ENCODE measurements at regions not wholly inside any gene's neighbourhood (a gene's known extent, or its start where the extent isn't known, plus 50 kb on each side); places are given as distances from the start of the nearest gene placed in this dataset.

GRCh38 chr2:75311993-75312392 lies 112.7 kb upstream of the TACR1 start (continued):
- TF ChIP-seq, protein P1, sequence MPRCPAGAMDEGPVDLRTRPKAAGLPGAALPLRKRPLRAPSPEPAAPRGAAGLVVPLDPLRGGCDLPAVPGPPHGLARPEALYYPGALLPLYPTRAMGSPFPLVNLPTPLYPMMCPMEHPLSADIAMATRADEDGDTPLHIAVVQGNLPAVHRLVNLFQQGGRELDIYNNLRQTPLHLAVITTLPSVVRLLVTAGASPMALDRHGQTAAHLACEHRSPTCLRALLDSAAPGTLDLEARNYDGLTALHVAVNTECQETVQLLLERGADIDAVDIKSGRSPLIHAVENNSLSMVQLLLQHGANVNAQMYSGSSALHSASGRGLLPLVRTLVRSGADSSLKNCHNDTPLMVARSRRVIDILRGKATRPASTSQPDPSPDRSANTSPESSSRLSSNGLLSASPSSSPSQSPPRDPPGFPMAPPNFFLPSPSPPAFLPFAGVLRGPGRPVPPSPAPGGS (IDR thresholded peaks at IDR 0.05; ENCODE audit: borderline replicate concordance, insufficient read depth, low read depth, low read length, poor library complexity, severe bottlenecking): peak; percentile 7
- TF ChIP-seq, protein P2, sequence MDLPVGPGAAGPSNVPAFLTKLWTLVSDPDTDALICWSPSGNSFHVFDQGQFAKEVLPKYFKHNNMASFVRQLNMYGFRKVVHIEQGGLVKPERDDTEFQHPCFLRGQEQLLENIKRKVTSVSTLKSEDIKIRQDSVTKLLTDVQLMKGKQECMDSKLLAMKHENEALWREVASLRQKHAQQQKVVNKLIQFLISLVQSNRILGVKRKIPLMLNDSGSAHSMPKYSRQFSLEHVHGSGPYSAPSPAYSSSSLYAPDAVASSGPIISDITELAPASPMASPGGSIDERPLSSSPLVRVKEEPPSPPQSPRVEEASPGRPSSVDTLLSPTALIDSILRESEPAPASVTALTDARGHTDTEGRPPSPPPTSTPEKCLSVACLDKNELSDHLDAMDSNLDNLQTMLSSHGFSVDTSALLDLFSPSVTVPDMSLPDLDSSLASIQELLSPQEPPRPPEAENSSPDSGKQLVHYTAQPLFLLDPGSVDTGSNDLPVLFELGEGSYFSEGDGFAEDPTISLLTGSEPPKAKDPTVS (IDR thresholded peaks at IDR 0.05; ENCODE audit: low read depth, low read length): no peak
- TF ChIP-seq, protein P3, sequence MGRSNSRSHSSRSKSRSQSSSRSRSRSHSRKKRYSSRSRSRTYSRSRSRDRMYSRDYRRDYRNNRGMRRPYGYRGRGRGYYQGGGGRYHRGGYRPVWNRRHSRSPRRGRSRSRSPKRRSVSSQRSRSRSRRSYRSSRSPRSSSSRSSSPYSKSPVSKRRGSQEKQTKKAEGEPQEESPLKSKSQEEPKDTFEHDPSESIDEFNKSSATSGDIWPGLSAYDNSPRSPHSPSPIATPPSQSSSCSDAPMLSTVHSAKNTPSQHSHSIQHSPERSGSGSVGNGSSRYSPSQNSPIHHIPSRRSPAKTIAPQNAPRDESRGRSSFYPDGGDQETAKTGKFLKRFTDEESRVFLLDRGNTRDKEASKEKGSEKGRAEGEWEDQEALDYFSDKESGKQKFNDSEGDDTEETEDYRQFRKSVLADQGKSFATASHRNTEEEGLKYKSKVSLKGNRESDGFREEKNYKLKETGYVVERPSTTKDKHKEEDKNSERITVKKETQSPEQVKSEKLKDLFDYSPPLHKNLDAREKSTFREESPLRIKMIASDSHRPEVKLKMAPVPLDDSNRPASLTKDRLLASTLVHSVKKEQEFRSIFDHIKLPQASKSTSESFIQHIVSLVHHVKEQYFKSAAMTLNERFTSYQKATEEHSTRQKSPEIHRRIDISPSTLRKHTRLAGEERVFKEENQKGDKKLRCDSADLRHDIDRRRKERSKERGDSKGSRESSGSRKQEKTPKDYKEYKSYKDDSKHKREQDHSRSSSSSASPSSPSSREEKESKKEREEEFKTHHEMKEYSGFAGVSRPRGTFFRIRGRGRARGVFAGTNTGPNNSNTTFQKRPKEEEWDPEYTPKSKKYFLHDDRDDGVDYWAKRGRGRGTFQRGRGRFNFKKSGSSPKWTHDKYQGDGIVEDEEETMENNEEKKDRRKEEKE (IDR thresholded peaks at IDR 0.05): no peak
- no peak for TF ChIP-seq SMAD1 (IDR thresholded peaks at IDR 0.05; ENCODE audit: low read depth, partially characterized antibody)
- peak; percentile 79 to 86 for TF ChIP-seq IKZF2 (IDR thresholded peaks at IDR 0.05)
- no peak for TF ChIP-seq GABPA (IDR thresholded peaks at IDR 0.05; ENCODE audit: low read depth)
- TF ChIP-seq NFXL1 (IDR thresholded peaks at IDR 0.05; ENCODE audit: borderline replicate concordance): no peak
- no peak for TF ChIP-seq JUNB (IDR thresholded peaks at IDR 0.05)
- peak; percentile 65 for TF ChIP-seq ZNF687 (IDR thresholded peaks at IDR 0.05)

Data from GM12878 (cell line).